Loucy (cell line): ENCODE measurements at regions not wholly inside any gene's neighbourhood (a gene's known extent, or its start where the extent isn't known, plus 50 kb on each side); places are given as distances from the start of the nearest gene placed in this dataset.

Experiments used
- H2AFZ ChIP-seq: fragments of 200-600 bp; sonication (generic); 2 replicates; pipeline ENCODE4 v1.6.0; 2016; ENCODE audit warnings: antibody characterized with exemption, mild to moderate bottlenecking, low read length, moderate library complexity
- H3F3A ChIP-seq: fragments of 200-600 bp; 2 replicates; pipeline ENCODE4 v1.6.0; 2016; ENCODE audit warnings: antibody characterized with exemption, low read depth, mild to moderate bottlenecking
- H3K27me3 ChIP-seq: fragments of 200-600 bp; sonication (generic); 2 replicates; pipeline ENCODE4 v1.6.1; 2014; ENCODE audit warnings: low read length, mild to moderate bottlenecking; ENCODE audit not compliant: insufficient read depth, poor library complexity, severe bottlenecking
- H3K36me3 ChIP-seq: fragments of 200-600 bp; sonication (generic); 2 replicates; pipeline ENCODE4 v1.6.1; 2016; ENCODE audit warnings: low read length; ENCODE audit not compliant: insufficient read depth
- H3K4me1 ChIP-seq: fragments of 200-600 bp; sonication (generic); 2 replicates; pipeline ENCODE4 v1.5.1; 2014; ENCODE audit warnings: low read length, mild to moderate bottlenecking; ENCODE audit not compliant: insufficient read depth, poor library complexity, severe bottlenecking
- H3K4me2 ChIP-seq: fragments of 200-600 bp; sonication (generic); 2 replicates; pipeline ENCODE4 v1.6.0; 2014; ENCODE audit warnings: antibody characterized with exemption, low read length, low read depth, mild to moderate bottlenecking; ENCODE audit not compliant: poor library complexity, severe bottlenecking
- H3K4me3 ChIP-seq: fragments of 200-600 bp; sonication (generic); 2 replicates; pipeline ENCODE4 v1.5.1; 2014; ENCODE audit warnings: low read length, mild to moderate bottlenecking, mixed read lengths; ENCODE audit not compliant: poor library complexity, severe bottlenecking
- H3K79me2 ChIP-seq: fragments of 200-600 bp; sonication (generic); 2 replicates; pipeline ENCODE4 v1.6.1; 2014; ENCODE audit warnings: low read length; ENCODE audit not compliant: insufficient read depth
- H3K9ac ChIP-seq: fragments of 200-600 bp; sonication (generic); 2 replicates; pipeline ENCODE4 v1.6.0; 2014; ENCODE audit warnings: mild to moderate bottlenecking, low read depth, low read length, moderate library complexity; ENCODE audit not compliant: poor library complexity, severe bottlenecking
- H3K9me2 ChIP-seq: fragments of 200-600 bp; sonication (generic); replicated peaks from 2 replicates; pipeline ENCODE4 v1.6.1; 2016; ENCODE audit warnings: low read depth, low read length, mixed read lengths
- H3K9me3 ChIP-seq: fragments of 200-600 bp; sonication (generic); 2 replicates; pipeline ENCODE4 v1.6.1; 2014; ENCODE audit warnings: mild to moderate bottlenecking, antibody characterized with exemption, low read length, low read depth; ENCODE audit not compliant: insufficient read depth
- H4K20me1 ChIP-seq: fragments of 200-600 bp; sonication (generic); 2 replicates; pipeline ENCODE4 v1.6.0; 2014; ENCODE audit warnings: antibody characterized with exemption, low read length, mild to moderate bottlenecking; ENCODE audit not compliant: insufficient read depth, poor library complexity, severe bottlenecking
- CTCF ChIP-seq: fragments of 200-600 bp; sonication (generic); conservative IDR thresholded peaks from 2 replicates; pipeline ENCODE4 v1.5.1; 2014; ENCODE audit warnings: mild to moderate bottlenecking, antibody characterized with exemption, low read length
- EZH2phosphoT487 ChIP-seq: fragments of 200-600 bp; IDR thresholded peaks from 2 replicates; pipeline ENCODE4 v1.6.1; 2018; ENCODE audit warnings: antibody characterized with exemption, mild to moderate bottlenecking, moderate library complexity, borderline replicate concordance

DNA sequence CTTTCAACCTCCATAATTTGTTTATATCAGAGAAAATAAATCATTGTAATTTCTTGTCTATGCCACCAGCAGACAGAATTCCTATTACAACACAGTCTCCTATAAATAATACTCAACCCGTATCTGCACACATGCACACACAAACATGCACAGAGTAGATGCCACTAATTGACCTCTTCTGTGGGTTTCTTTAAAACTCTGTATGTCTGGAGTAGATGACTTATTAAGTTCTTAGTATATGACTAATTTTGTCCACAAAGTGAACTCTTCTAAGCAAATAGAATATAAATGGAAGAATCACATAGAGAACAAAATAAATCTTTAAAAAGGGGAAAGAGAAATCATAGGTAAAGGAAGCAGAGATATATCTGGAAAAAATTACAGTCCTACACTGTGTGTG lies 452.3 kb downstream of the MTRR start:
- Histone ChIP-seq H3K9me3 (peaks cover 5% of the 10 kb centered on the region), H3K36me3 (no peaks in the 10 kb centered on the region), H3F3A (no peaks in the 10 kb centered on the region), H2AFZ (no peak overlapping the region), H3K4me1 (no peaks in the 10 kb centered on the region), H3K79me2 (no peaks in the 10 kb centered on the region), H4K20me1 (no peaks in the 10 kb centered on the region), H3K9me2 (no peaks in the 10 kb centered on the region), H3K9ac (no peak overlapping the region), H3K4me2 (no peak overlapping the region), H3K4me3 (no peak overlapping the region), H3K27me3 (no peaks in the 10 kb centered on the region)
- TF ChIP-seq CTCF (no peak), EZH2phosphoT487 (no peak)

DNA sequence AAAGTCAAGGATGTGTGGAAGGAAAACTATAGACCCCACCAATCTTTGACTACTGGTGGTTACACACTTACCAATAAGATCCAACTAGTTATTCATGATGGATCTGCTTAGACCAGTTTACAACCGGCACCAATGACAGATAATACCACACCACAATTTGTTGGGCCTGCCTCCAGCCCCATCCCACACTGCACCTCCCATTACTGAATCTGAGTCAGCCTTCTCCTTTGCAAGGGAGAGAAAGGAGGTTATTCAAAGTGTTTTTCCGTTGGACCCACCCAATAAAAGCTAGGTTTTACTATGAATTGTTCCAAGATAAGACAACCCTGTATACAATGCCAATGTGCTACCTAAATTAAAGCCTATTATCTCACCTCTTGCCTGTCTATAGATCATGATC lies 453.5 kb downstream of the MTRR start:
- Histone ChIP-seq H3F3A (no peaks in the 10 kb centered on the region), H2AFZ (no peak overlapping the region), H3K4me1 (no peaks in the 10 kb centered on the region), H3K9ac (no peak overlapping the region), H3K9me2 (no peaks in the 10 kb centered on the region), H3K9me3 (no peaks in the 10 kb centered on the region; the same call in 1 of the 2 replicates), H3K4me2 (no peak overlapping the region), H3K36me3 (no peaks in the 10 kb centered on the region), H3K4me3 (no peak overlapping the region), H3K27me3 (no peaks in the 10 kb centered on the region), H3K79me2 (no peaks in the 10 kb centered on the region), H4K20me1 (no peaks in the 10 kb centered on the region)
- TF ChIP-seq EZH2phosphoT487 = no peak
- TF ChIP-seq CTCF = no peak

DNA sequence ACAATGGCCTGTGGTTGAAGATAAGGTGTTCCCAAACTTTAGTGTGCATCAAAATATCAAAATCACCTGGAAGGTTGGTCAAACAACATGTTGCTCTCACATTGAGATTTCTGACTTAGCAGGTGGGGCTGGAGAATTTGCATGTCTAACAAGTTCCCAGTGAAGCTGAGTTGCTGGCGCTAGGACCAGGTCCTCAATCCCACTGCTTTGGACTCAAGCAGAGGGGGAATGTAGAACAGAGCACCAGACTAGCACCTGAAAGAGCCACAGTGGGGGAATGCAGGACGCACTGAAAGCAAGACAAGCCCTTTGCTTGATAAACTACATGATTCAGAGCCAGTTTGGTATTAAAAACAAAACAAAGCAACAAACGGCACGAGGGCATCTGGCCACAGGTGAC lies 458.1 kb downstream of the MTRR start:
- Histone ChIP-seq H3K27me3 (no peaks in the 10 kb centered on the region), H3K4me2 (no peak overlapping the region), H3F3A (no peaks in the 10 kb centered on the region), H3K9me2 (no peaks in the 10 kb centered on the region), H3K9me3 (no peaks in the 10 kb centered on the region; the same call in 1 of the 2 replicates), H3K4me3 (no peak overlapping the region), H3K4me1 (no peaks in the 10 kb centered on the region), H4K20me1 (no peaks in the 10 kb centered on the region), H3K36me3 (no peaks in the 10 kb centered on the region), H3K9ac (no peak overlapping the region), H2AFZ (no peak overlapping the region), H3K79me2 (no peaks in the 10 kb centered on the region)
- TF ChIP-seq EZH2phosphoT487 = no peak
- TF ChIP-seq CTCF = no peak
